H1 (cell line): ENCODE measurements at regions not wholly inside any gene's neighbourhood (a gene's known extent, or its start where the extent isn't known, plus 50 kb on each side); places are given as distances from the start of the nearest gene placed in this dataset.

ENCODE experiments used
- CTCF ChIA-PET: fragments of 300-600 bp; sonication (Branson Sonifier 250); formaldehyde crosslinking; loops from one replicate; lab custom pipeline; 2021; ENCODE audit not compliant: partially characterized antibody; lab: Charles Lee
- POLR2A ChIA-PET: fragments of 300-600 bp; sonication (Branson Sonifier 250); formaldehyde crosslinking; loops from one replicate; lab custom pipeline; 2021; ENCODE audit warnings: inconsistent platforms; ENCODE audit not compliant: partially characterized antibody; lab: Charles Lee
- DNase-seq, 2 experiments: peaks; one replicate each; pipeline versions ENCODE4 v3.0.0 to v3.0.0-alpha.2; 2010 to 2022; ENCODE audit warnings: low spot score in 2 of 2, low read depth in 1 of 2, mixed read lengths in 1 of 2
- FAIRE-seq: peaks from 2 replicates; lab custom pipeline; 2011; peaks lifted over from hg19 to GRCh38; lab: Jason Lieb, UNC
- H2AFZ ChIP-seq: 2 replicates; pipeline ENCODE4 v1.8.1; 2012; ENCODE audit warnings: low read length, inconsistent platforms
- H2AK5ac ChIP-seq: 2 replicates; pipeline ENCODE4 v1.6.1; 2013; ENCODE audit warnings: low read depth, low read length
- H2BK120ac ChIP-seq: replicated peaks from 2 replicates; pipeline ENCODE3; 2013; ENCODE audit warnings: low read depth, low read length, inconsistent platforms
- H2BK12ac ChIP-seq: 2 replicates; pipeline ENCODE4 v1.6.1; 2013; ENCODE audit warnings: low read depth, low read length
- H2BK15ac ChIP-seq: 2 replicates; pipeline ENCODE4 v1.6.1; 2013; ENCODE audit warnings: low read length
- H2BK20ac ChIP-seq: 2 replicates; pipeline ENCODE4 v1.6.1; 2013; ENCODE audit warnings: low read length
- H2BK5ac ChIP-seq: 2 replicates; pipeline ENCODE4 v1.6.1; 2013; ENCODE audit warnings: low read depth, low read length
- H3K14ac ChIP-seq: 2 replicates; pipeline ENCODE4 v1.6.1; 2013; ENCODE audit warnings: inconsistent platforms; ENCODE audit not compliant: insufficient read length
- H3K18ac ChIP-seq: 2 replicates; pipeline ENCODE4 v1.6.1; 2013; ENCODE audit warnings: low read length; ENCODE audit errors: extremely low read depth
- H3K23ac ChIP-seq: 2 replicates; pipeline ENCODE4 v1.6.1; 2013; ENCODE audit warnings: inconsistent platforms; ENCODE audit not compliant: insufficient read length
- H3K23me2 ChIP-seq: 2 replicates; pipeline ENCODE4 v1.6.1; 2013; ENCODE audit warnings: low read depth, low read length
- H3K27ac ChIP-seq: 2 replicates; pipeline ENCODE4 v1.6.1; 2011; ENCODE audit warnings: low read depth, low read length, inconsistent platforms
- H3K27me3 ChIP-seq, 4 experiments: replicated peaks in 1 of 4; 1 replicate in 1 of 4; 2 replicates in 3 of 4; pipeline versions ENCODE4 v1.6.1 to v1.8.1; 2011 to 2013; ENCODE audit warnings: low read length in 3 of 4, mild to moderate bottlenecking in 3 of 4, inconsistent platforms in 2 of 4, mixed read lengths in 2 of 4, moderate library complexity in 1 of 4; ENCODE audit not compliant: control insufficient read depth in 3 of 4, insufficient read depth in 3 of 4; ENCODE audit errors: extremely low read depth in 1 of 4
- H3K36me3 ChIP-seq, 4 experiments: 2 replicates each; pipeline versions ENCODE4 v1.6.1 to v1.8.1; 2011 to 2013; ENCODE audit warnings: mild to moderate bottlenecking in 4 of 4, low read length in 3 of 4, moderate library complexity in 2 of 4, control low read depth in 1 of 4, inconsistent platforms in 1 of 4; ENCODE audit not compliant: insufficient read depth in 4 of 4, control insufficient read depth in 2 of 4
- H3K4ac ChIP-seq: replicated peaks from 2 replicates; pipeline ENCODE3; 2013; ENCODE audit warnings: low read length, low read depth, mixed read lengths, inconsistent platforms; ENCODE audit not compliant: insufficient read length
- H3K4me1 ChIP-seq, 4 experiments: replicated peaks in 1 of 4; 1 replicate in 1 of 4; 2 replicates in 3 of 4; pipeline versions ENCODE4 v1.6.1 to v1.8.1; 2011 to 2013; ENCODE audit warnings: low read length in 3 of 4, inconsistent platforms in 2 of 4, mixed read lengths in 1 of 4; ENCODE audit not compliant: insufficient read depth in 4 of 4, control insufficient read depth in 3 of 4
- H3K4me2 ChIP-seq, 2 experiments: 2 replicates each; pipeline versions ENCODE4 v1.6.1 to v1.8.1; 2011 to 2013; ENCODE audit warnings: low read depth in 2 of 2, low read length in 2 of 2, control low read depth in 1 of 2, inconsistent platforms in 1 of 2, mild to moderate bottlenecking in 1 of 2; ENCODE audit not compliant: insufficient read depth in 1 of 2
- H3K4me3 ChIP-seq, 4 experiments: fragments of 200-600, 300-600 bp in 1 of 4; sonication (generic), shearing (Covaris generic), sonication (Bioruptor Twin) in 1 of 4; 2 replicates each; pipeline versions ENCODE4 v1.5.1 to v1.8.1; 2011 to 2016; ENCODE audit warnings: low read length in 4 of 4, low read depth in 3 of 4, control low read depth in 2 of 4, inconsistent platforms in 2 of 4, mild to moderate bottlenecking in 2 of 4, mixed read lengths in 1 of 4, moderate library complexity in 1 of 4; ENCODE audit not compliant: insufficient read depth in 2 of 4; ENCODE audit errors: extremely low read depth in 1 of 4
- H3K56ac ChIP-seq: replicated peaks from 2 replicates; pipeline ENCODE3; 2013; ENCODE audit warnings: low read depth, mild to moderate bottlenecking, mixed read lengths, low read length, inconsistent platforms; ENCODE audit not compliant: insufficient read length
- H3K79me1 ChIP-seq: 2 replicates; pipeline ENCODE4 v1.6.1; 2013; ENCODE audit warnings: low read depth, low read length, control low read depth
- H3K79me2 ChIP-seq, 2 experiments: 2 replicates each; pipeline versions ENCODE4 v1.6.1 to v1.8.1; 2012 to 2013; ENCODE audit warnings: low read length in 2 of 2, mild to moderate bottlenecking in 2 of 2, inconsistent platforms in 1 of 2; ENCODE audit not compliant: insufficient read depth in 2 of 2, control insufficient read depth in 1 of 2
- H3K9ac ChIP-seq, 4 experiments: replicated peaks in 1 of 4; 1 replicate in 1 of 4; 2 replicates in 3 of 4; pipeline versions ENCODE4 v1.6.1 to v1.8.1; 2011 to 2013; ENCODE audit warnings: low read depth in 3 of 4, low read length in 3 of 4, control low read depth in 2 of 4, mild to moderate bottlenecking in 2 of 4, moderate library complexity in 2 of 4, inconsistent platforms in 1 of 4; ENCODE audit errors: extremely low read depth in 1 of 4
- H3K9me3 ChIP-seq, 2 experiments: 2 replicates each; pipeline versions ENCODE4 v1.6.1 to v1.8.1; 2012 to 2013; ENCODE audit warnings: mild to moderate bottlenecking in 2 of 2, moderate library complexity in 2 of 2, control low read depth in 1 of 2, inconsistent platforms in 1 of 2, low read depth in 1 of 2, low read length in 1 of 2, mixed read lengths in 1 of 2; ENCODE audit not compliant: insufficient read depth in 2 of 2
- H4K20me1 ChIP-seq, 2 experiments: replicated peaks in 1 of 2; 2 replicates each; pipeline versions ENCODE3 to v1.8.1; 2011 to 2013; ENCODE audit warnings: inconsistent platforms in 2 of 2, low read length in 2 of 2, mild to moderate bottlenecking in 1 of 2; ENCODE audit not compliant: insufficient read depth in 2 of 2, control insufficient read depth in 1 of 2
- H4K5ac ChIP-seq: 2 replicates; pipeline ENCODE4 v1.6.1; 2013; ENCODE audit warnings: low read length, low read depth, mixed read lengths, inconsistent platforms; ENCODE audit not compliant: insufficient read length
- H4K8ac ChIP-seq: 2 replicates; pipeline ENCODE4 v1.8.0; 2013; ENCODE audit warnings: mild to moderate bottlenecking, moderate library complexity, low read length, inconsistent platforms; ENCODE audit not compliant: insufficient read depth; ENCODE audit errors: extremely low read depth
- H4K91ac ChIP-seq: replicated peaks from 2 replicates; pipeline ENCODE3; 2013; ENCODE audit warnings: low read length, mixed read lengths, inconsistent platforms; ENCODE audit not compliant: insufficient read length
- ATF2 ChIP-seq: IDR thresholded peaks from 2 replicates; pipeline ENCODE4 v1.6.1; 2012; ENCODE audit warnings: low read length, inconsistent platforms
- CEBPB ChIP-seq: IDR thresholded peaks from 2 replicates; pipeline ENCODE4 v1.6.1; 2012; ENCODE audit warnings: low read depth, low read length
- FOSL1 ChIP-seq: IDR thresholded peaks from 2 replicates; pipeline ENCODE4 v1.6.1; 2011; ENCODE audit warnings: mild to moderate bottlenecking, low read depth, low read length, moderate library complexity; ENCODE audit not compliant: insufficient read depth
- GABPA ChIP-seq: IDR thresholded peaks from 2 replicates; pipeline ENCODE4 v1.6.1; 2011; ENCODE audit warnings: mild to moderate bottlenecking, low read length, moderate library complexity, borderline replicate concordance; ENCODE audit not compliant: insufficient read depth
- HDAC2 ChIP-seq, 2 experiments: fragments of 300-600 bp in 1 of 2; sonication (generic) in 1 of 2; IDR thresholded peaks; 2 replicates each; pipeline ENCODE4 v1.6.1; 2011 to 2012; ENCODE audit warnings: low read depth in 2 of 2, low read length in 2 of 2, mild to moderate bottlenecking in 2 of 2, moderate library complexity in 2 of 2, borderline replicate concordance in 1 of 2, inconsistent platforms in 1 of 2
- KDM1A ChIP-seq: fragments of 200-600, 300-600 bp; sonication (generic); IDR thresholded peaks from 2 replicates; pipeline ENCODE4 v1.7.1; 2016; ENCODE audit warnings: mild to moderate bottlenecking, low read length, borderline replicate concordance
- KDM4A ChIP-seq: IDR thresholded peaks from one replicate; pipeline ENCODE4 v1.7.1; 2012; ENCODE audit warnings: low read depth, mild to moderate bottlenecking, moderate library complexity, low read length, inconsistent platforms; ENCODE audit not compliant: severe bottlenecking
- MAX ChIP-seq: IDR thresholded peaks from 2 replicates; pipeline ENCODE4 v1.6.1; 2012; ENCODE audit warnings: inconsistent platforms
- SIN3A ChIP-seq, 2 experiments: IDR thresholded peaks in 1 of 2; conservative IDR thresholded peaks in 1 of 2; 2 replicates each; pipeline ENCODE4 v1.6.1; 2011 to 2012; ENCODE audit warnings: low read length in 2 of 2, improper control_type of control experiment in 1 of 2, low read depth in 1 of 2, mild to moderate bottlenecking in 1 of 2
- TAF7 ChIP-seq: optimal IDR thresholded peaks from 2 replicates; pipeline ENCODE3; 2011; ENCODE audit warnings: low read depth, mild to moderate bottlenecking, inconsistent platforms, low read length, moderate library complexity, borderline replicate concordance
- TCF12 ChIP-seq: IDR thresholded peaks from 2 replicates; pipeline ENCODE4 v1.6.1; 2011; ENCODE audit warnings: low read depth, mild to moderate bottlenecking, low read length
- USF2 ChIP-seq: IDR thresholded peaks from 2 replicates; pipeline ENCODE4 v1.6.1; 2011; ENCODE audit warnings: low read length, improper control_type of control experiment

GRCh38 chr5:91607675-91608074, 224.6 kb upstream of the ARRDC3 start:
- Histone ChIP-seq H2BK20ac (no peak overlapping the region), H3K36me3 (no peaks in the 10 kb centered on the region), H4K20me1 (no peaks in the 10 kb centered on the region), H4K8ac (no peak overlapping the region), H2BK5ac (no peak overlapping the region), H3K9ac (no peak overlapping the region), H2BK15ac (no peak overlapping the region), H3K79me1 (no peaks in the 10 kb centered on the region), H3K79me2 (no peaks in the 10 kb centered on the region), H2AK5ac (no peak overlapping the region), H4K5ac (no peak overlapping the region), H3K14ac (no peak overlapping the region), H2BK120ac (no peak overlapping the region), H3K23ac (no peak overlapping the region), H3K56ac (no peak overlapping the region), H3K4ac (no peak overlapping the region), H4K91ac (no peak overlapping the region), H3K27ac (no peak overlapping the region), H3K4me3 (no peak overlapping the region), H3K18ac (no peak overlapping the region), H3K9me3 (no peaks in the 10 kb centered on the region), H3K27me3 (no peaks in the 10 kb centered on the region), H3K23me2 (no peaks in the 10 kb centered on the region), H3K4me2 (no peak overlapping the region), H2AFZ (no peak overlapping the region), H3K4me1 (no peaks in the 10 kb centered on the region), H2BK12ac (no peak overlapping the region)
- FAIRE-seq (no peak), DNase-seq (no peak)
- POLR2A ChIA-PET, result no interaction called here
- CTCF ChIA-PET, result no interaction called here
- TF ChIP-seq SIN3A (conservative IDR thresholded peaks at IDR 0.05 in 1 of 2, IDR thresholded peaks at IDR 0.05 in 1 of 2; ENCODE audit: low read depth in 1 of 2, low read length in 2 of 2) (no peak), ATF2 (no peak), KDM1A (no peak), FOSL1 (no peak), USF2 (no peak), TCF12 (no peak), HDAC2 (IDR thresholded peaks at IDR 0.05; ENCODE audit: borderline replicate concordance in 1 of 2, low read depth in 2 of 2, low read length in 2 of 2) (no peak), GABPA (no peak), TAF7 (no peak), CEBPB (no peak), MAX (no peak), KDM4A (no peak)
